DMS153 treated with DMSO at 0.1 percent for 48 hours (cell line): ENCODE measurements at regions not wholly inside any gene's neighbourhood (a gene's known extent, or its start where the extent isn't known, plus 50 kb on each side); places are given as distances from the start of the nearest gene placed in this dataset.

Source experiments
- DNase-seq: peaks from one replicate; lab custom pipeline; 2025; ENCODE audit not compliant: unreplicated experiment; lab: John Stamatoyannopoulos, UW

- DNase-seq: no peak
Observed at GRCh38 chr2:8018956-8019355, 662.9 kb upstream of the ID2 start.

GRCh38 chr2:8019934-8020333 lies 661.9 kb upstream of the ID2 start:
- no peak for DNase-seq

GRCh38 chr2:8021921-8022320 lies 659.9 kb upstream of the ID2 start:
- no peak for DNase-seq

GRCh38 chr2:8022908-8023640 lies 658.8 kb upstream of the ID2 start:
- DNase-seq: no peak

GRCh38 chr2:8024506-8024905 lies 657.4 kb upstream of the ID2 start:
- no peak for DNase-seq

GRCh38 chr2:8026381-8026780 lies 655.5 kb upstream of the ID2 start:
- no peak for DNase-seq

GRCh38 chr2:8027387-8027786 lies 654.5 kb upstream of the ID2 start:
- DNase-seq: no peak

GRCh38 chr2:8028036-8028435 lies 653.8 kb upstream of the ID2 start:
- no peak for DNase-seq

- no peak for DNase-seq
Observed at GRCh38 chr2:8028436-8028835, 653.4 kb upstream of the ID2 start.

- DNase-seq: no peak
Observed at GRCh38 chr2:8028981-8029380, 652.9 kb upstream of the ID2 start.

GRCh38 chr2:8030573-8031303 lies 651.1 kb upstream of the ID2 start:
- DNase-seq: no peak

- no peak for DNase-seq
Observed at GRCh38 chr2:8031370-8031769, 650.5 kb upstream of the ID2 start.

- no peak for DNase-seq
Observed at GRCh38 chr2:8033546-8034096, 648.2 kb upstream of the ID2 start.

GRCh38 chr2:8036366-8036765 lies 645.5 kb upstream of the ID2 start:
- DNase-seq: no peak

- DNase-seq: no peak
Observed at GRCh38 chr2:8039732-8040131, 642.1 kb upstream of the ID2 start.

GRCh38 chr2:8043295-8043694 lies 638.6 kb upstream of the ID2 start:
- no peak for DNase-seq

GRCh38 chr2:8044046-8044594 lies 637.7 kb upstream of the ID2 start:
- no peak for DNase-seq

- no peak for DNase-seq
Observed at GRCh38 chr2:8045081-8045614, 636.7 kb upstream of the ID2 start.

GRCh38 chr2:8046849-8047248 lies 635.0 kb upstream of the ID2 start:
- DNase-seq: no peak

- no peak for DNase-seq
Observed at GRCh38 chr2:8049176-8049575, 632.7 kb upstream of the ID2 start.

- no peak for DNase-seq
Observed at GRCh38 chr2:8049851-8050571, 631.8 kb upstream of the ID2 start.
